ENCODE measurements at regions not wholly inside any gene's neighbourhood (a gene's known extent, or its start where the extent isn't known, plus 50 kb on each side); places are given as distances from the start of the nearest gene placed in this dataset.

GRCh38 chr21:41681348-41681801 is 85.5 kb downstream of the RIPK4 start:
- DNase-seq = no peak
- 85 to 93% methylated on average over 20 of the region's 20 CpGs for WGBS, 2 donors

DNA sequence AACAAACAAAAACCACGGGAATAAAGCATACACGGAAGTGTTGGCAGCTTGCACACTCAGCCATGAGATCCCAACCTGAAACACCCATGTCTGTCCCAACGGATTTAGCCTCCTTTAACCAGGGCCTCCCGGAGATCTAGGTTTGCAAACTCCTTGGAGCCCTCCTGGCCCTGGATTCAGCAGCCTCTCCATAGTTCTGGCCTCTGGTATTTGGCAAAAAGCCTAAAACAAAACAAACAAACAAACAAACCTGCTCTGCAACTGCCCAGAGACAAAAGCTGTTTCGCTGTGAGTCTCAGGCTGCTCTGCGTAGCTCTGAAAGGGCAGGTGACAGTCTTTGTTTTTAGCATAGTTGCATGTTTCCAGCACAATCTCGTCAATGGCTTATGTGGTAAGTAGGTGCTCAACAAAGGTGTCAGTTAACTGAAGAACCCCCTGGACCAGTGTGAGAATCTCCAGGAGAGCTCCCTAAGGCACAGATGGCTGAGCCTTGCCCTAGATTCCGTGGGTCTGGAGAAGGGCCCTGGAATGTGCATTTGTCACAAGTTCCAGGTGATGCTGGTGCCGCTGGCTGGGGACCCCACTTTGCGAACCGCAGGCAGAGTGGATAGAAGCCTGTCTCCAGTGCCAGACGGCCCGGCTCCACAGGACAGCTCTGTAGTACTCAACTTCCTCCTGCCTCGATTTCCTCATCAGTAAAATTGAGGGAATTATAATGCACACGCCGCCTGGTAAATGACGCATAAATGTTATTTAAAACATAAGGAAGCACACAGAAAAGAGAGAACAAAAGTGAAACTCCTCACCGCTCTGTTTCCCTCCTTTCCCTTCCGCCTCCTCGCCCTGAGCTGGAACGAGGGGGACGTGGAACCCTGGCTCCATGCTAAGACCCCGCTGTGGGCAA is 86.2 kb downstream of the RIPK4 start:
- 84 to 90% methylated on average over 23 of the region's 23 CpGs for WGBS, 2 donors
- Histone ChIP-seq H3K36me3 (no peaks in the 10 kb centered on the region), H3K9me3 (no peaks in the 10 kb centered on the region), H3K4me1 (peaks cover 0 to 20% (median 5%) of the 10 kb centered on the region in 9 donors), H3K27ac (no peak overlapping the region), H3K27me3 (peaks cover 0 to 16% (median 9%) of the 10 kb centered on the region in 7 donors), H3K4me3 (no peak overlapping the region)
- TF ChIP-seq, protein P1, sequence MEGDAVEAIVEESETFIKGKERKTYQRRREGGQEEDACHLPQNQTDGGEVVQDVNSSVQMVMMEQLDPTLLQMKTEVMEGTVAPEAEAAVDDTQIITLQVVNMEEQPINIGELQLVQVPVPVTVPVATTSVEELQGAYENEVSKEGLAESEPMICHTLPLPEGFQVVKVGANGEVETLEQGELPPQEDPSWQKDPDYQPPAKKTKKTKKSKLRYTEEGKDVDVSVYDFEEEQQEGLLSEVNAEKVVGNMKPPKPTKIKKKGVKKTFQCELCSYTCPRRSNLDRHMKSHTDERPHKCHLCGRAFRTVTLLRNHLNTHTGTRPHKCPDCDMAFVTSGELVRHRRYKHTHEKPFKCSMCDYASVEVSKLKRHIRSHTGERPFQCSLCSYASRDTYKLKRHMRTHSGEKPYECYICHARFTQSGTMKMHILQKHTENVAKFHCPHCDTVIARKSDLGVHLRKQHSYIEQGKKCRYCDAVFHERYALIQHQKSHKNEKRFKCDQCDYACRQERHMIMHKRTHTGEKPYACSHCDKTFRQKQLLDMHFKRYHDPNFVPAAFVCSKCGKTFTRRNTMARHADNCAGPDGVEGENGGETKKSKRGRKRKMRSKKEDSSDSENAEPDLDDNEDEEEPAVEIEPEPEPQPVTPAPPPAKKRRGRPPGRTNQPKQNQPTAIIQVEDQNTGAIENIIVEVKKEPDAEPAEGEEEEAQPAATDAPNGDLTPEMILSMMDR (IDR thresholded peaks at IDR 0.05) = no peak
- DNase-seq (no peak), ATAC-seq (no peak)
- intact Hi-C loops (cut with DNase I) = no loop called here

More at GRCh38 chr21:41681348-41681801, 85.5 kb downstream of the RIPK4 start:
- no peaks in the 10 kb centered on the region for H3K9me3 ChIP-seq
- peaks cover 0 to 20% (median 5%) of the 10 kb centered on the region in 9 donors for H3K4me1 ChIP-seq
- intact Hi-C loops (cut with DNase I) = no loop called here
- peaks cover 0 to 16% (median 9%) of the 10 kb centered on the region in 7 donors for H3K27me3 ChIP-seq
- TF ChIP-seq, protein P1 (IDR thresholded peaks at IDR 0.05) = no peak
- H3K4me3 ChIP-seq = no peak overlapping the region
- no peak overlapping the region for H3K27ac ChIP-seq
- no peak for ATAC-seq
- H3K36me3 ChIP-seq = no peaks in the 10 kb centered on the region

DNA sequence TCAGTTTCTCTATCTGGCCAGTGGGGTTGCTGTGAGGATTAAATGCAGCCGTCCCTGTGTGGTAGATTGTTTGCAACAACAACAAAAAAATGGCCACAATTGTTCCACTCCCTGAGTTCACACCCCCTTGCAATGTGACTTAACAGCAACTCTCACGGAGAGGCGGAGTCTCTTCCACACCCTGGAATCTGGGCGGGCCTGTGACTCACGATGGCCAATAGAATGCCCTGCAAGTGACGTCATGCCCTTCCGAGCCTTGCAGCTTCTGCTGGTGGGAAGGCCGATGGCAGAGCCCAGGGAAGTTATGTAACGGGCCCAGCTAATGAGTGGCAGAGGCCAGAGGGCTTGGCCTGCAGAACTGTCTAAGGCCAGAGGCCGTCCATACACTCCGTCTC is 87.9 kb downstream of the RIPK4 start:
- Histone ChIP-seq H3K27me3 (peaks cover 0 to 16% (median 5%) of the 10 kb centered on the region in 7 donors), H3K9me3 (no peaks in the 10 kb centered on the region), H3K4me3 (no peak overlapping the region), H3K27ac (peak overlapping the region in 2 of 10 donors; percentile 51 to 75), H3K4me1 (peaks cover 0 to 16% (median 5%) of the 10 kb centered on the region in 9 donors), H3K36me3 (no peaks in the 10 kb centered on the region)
- intact Hi-C loops (cut with DNase I) = no loop called here
- ATAC-seq (peak; percentile 91 to 98 (median 97)), DNase-seq (peak; percentile 81 to 89)
- WGBS, 2 donors = 13 to 16% methylated on average over 11 of the region's 11 CpGs
- TF ChIP-seq, protein P1 (IDR thresholded peaks at IDR 0.05) = no peak

DNA sequence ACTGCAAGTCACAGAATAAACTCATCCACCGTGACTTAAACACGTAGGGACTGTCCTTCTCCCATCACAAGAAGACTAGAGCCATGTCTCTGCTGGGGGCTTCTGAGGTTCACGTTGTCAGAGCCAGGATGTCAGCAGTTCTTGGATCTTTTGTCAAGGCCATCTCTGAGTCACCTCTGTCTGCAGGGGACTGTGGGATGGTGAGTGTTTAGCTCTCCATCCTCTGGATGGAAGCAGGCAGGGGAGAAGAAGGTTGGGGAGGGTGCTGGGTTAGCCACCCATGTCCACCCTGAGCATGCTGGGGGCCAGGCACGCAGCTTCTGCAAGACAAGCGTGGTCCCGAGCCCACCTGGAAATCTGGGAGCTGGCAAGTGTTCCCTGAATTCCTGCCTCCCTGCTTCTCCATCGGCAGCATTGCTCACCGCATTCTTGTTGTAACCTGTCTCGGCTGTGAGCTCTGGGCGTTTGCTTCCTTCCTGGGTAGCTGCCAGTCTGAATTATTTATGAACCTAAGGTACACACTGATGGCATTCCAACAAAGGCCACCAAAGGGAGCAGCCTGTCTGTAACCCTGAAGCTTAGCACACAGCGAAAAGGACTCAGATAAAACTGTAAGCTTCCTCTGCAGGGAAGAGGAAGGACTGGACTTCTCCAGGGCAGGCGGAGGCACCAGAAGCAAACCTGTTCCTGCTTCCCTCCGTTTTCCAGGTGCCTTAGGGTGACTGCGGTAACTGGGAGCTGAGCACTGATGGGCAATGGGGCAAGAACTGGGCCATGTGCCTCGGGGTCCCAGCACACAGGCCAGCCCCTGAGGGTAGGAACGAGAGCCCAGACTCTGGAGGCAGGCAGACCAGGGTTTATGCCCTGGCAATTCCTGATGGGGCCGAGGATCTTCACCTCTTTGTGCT is 88.6 kb downstream of the RIPK4 start:
- peak in 6 of 8 donors; percentile 3 to 36 (median 16) for ATAC-seq
- intact Hi-C loops (cut with DNase I) = no loop called here
- Histone ChIP-seq H3K4me1 (peaks cover 0 to 16% (median 5%) of the 10 kb centered on the region in 9 donors), H3K27me3 (peaks cover 0 to 16% (median 5%) of the 10 kb centered on the region in 7 donors), H3K27ac (peak overlapping the region in 2 of 10 donors; percentile 51 to 75), H3K4me3 (no peak overlapping the region), H3K36me3 (no peaks in the 10 kb centered on the region), H3K9me3 (no peaks in the 10 kb centered on the region)
- TF ChIP-seq, protein P1 (IDR thresholded peaks at IDR 0.05) = no peak
- DNase-seq = no peak
- 59% methylated on average over 17 of the region's 17 CpGs for WGBS, 2 donors

Measured in heart right ventricle (tissue), 16 donors.